ENCODE measurements at regions not wholly inside any gene's neighbourhood (a gene's known extent, or its start where the extent isn't known, plus 50 kb on each side); places are given as distances from the start of the nearest gene placed in this dataset.
"Not testable (repeated sequence)": the region's sequence is repeated elsewhere in the genome, so short reads cannot be mapped to it uniquely, and the experiment has no call there.

DNA sequence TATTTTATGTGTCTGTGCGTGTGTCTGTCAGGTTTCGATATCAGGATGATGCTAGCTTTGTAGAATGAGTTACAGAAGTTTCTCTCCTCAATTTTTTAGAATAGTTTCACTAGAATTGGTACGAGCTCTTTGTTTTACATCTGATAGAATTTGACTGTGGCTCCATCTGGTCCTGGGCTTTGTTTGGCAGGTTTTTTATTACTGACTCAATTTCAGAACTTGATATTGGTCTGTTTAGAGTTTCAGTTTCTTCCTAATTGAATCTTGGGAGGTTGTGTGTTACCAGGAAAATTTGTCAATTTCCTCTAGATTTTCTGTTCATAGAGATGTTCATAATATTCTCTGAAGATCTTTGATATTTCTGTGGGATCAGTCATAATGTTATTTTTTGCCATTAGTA lies 289.4 kb upstream of the COL3A1 start:
- Histone ChIP-seq H3K4me3 (no peak overlapping the region), H3K27ac (no peak overlapping the region), H3K4me1 (no peaks in the 10 kb centered on the region), H3K9me3 (no peaks in the 10 kb centered on the region), H3K27me3 (no peaks in the 10 kb centered on the region), H3K36me3 (no peaks in the 10 kb centered on the region)
- TF ChIP-seq, protein P1, sequence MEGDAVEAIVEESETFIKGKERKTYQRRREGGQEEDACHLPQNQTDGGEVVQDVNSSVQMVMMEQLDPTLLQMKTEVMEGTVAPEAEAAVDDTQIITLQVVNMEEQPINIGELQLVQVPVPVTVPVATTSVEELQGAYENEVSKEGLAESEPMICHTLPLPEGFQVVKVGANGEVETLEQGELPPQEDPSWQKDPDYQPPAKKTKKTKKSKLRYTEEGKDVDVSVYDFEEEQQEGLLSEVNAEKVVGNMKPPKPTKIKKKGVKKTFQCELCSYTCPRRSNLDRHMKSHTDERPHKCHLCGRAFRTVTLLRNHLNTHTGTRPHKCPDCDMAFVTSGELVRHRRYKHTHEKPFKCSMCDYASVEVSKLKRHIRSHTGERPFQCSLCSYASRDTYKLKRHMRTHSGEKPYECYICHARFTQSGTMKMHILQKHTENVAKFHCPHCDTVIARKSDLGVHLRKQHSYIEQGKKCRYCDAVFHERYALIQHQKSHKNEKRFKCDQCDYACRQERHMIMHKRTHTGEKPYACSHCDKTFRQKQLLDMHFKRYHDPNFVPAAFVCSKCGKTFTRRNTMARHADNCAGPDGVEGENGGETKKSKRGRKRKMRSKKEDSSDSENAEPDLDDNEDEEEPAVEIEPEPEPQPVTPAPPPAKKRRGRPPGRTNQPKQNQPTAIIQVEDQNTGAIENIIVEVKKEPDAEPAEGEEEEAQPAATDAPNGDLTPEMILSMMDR (IDR thresholded peaks at IDR 0.05): no peak
- TF ChIP-seq EP300 (IDR thresholded peaks at IDR 0.05): no peak
- no peak for TF ChIP-seq POLR2A (IDR thresholded peaks at IDR 0.05)
- no peak for TF ChIP-seq POLR2AphosphoS5 (IDR thresholded peaks at IDR 0.05)
- 72 to 90% methylated on average over 3 of the region's 3 CpGs for WGBS, 2 donors
- ATAC-seq (ENCODE audit: low FRiP score in 2 of 2): no peak
- DNase-seq: no peak

DNA sequence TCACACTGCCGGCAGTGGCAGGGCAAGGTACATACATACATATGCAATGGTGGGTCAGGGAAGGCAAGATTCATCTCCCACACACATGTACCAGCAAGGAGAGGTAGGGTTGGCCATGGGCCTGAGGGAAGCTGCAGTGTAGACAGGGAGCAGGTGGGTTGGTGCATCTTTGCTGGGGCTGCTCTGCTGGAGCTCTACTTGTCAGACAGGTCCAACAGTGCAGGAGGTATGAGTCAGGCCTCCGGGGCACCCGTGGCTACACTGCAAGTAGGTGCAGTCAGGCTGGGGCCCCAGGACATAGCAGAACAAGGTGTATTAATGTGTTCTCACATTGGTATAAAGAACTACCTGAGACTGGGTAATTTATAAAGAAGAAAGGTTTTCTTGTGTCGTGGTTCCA lies 281.1 kb upstream of the COL3A1 start:
- ATAC-seq (ENCODE audit: low FRiP score in 2 of 2): no peak
- 84 to 99% methylated on average over 4 of the region's 4 CpGs for WGBS, 2 donors
- Histone ChIP-seq H3K4me1 (no peaks in the 10 kb centered on the region), H3K27ac (no peak overlapping the region), H3K36me3 (no peaks in the 10 kb centered on the region), H3K4me3 (no peak overlapping the region), H3K9me3 (no peaks in the 10 kb centered on the region), H3K27me3 (no peaks in the 10 kb centered on the region)
- DNase-seq: no peak
- no peak for TF ChIP-seq POLR2AphosphoS5 (IDR thresholded peaks at IDR 0.05)
- TF ChIP-seq, protein P1 (IDR thresholded peaks at IDR 0.05): no peak
- TF ChIP-seq EP300 (IDR thresholded peaks at IDR 0.05): no peak
- no peak for TF ChIP-seq POLR2A (IDR thresholded peaks at IDR 0.05)

DNA sequence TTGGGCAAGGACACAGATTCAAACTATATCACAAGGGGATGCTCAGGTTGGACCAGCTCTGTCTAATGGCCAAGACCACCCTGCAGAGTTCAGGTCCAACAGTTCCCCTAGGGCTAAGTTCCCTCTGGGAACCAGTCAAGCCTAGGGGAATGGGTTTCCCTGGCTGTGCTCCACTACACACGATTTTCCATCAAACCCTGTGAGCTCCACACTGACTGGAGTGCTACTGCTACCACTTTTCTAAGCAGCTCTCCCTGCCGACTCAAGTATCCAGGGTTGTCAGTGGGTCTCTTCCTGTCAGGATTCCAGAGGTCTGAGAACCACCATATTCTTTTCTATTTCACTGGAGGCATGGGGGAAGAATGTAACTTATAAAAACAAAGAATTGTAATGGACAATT lies 280.4 kb upstream of the COL3A1 start:
- Histone ChIP-seq H3K4me3 (no peak overlapping the region), H3K36me3 (no peaks in the 10 kb centered on the region), H3K4me1 (no peaks in the 10 kb centered on the region), H3K27ac (no peak overlapping the region), H3K27me3 (no peaks in the 10 kb centered on the region), H3K9me3 (no peaks in the 10 kb centered on the region)
- DNase-seq (no peak), ATAC-seq (ENCODE audit: low FRiP score in 2 of 2) (no peak)
- 70 to 79% methylated on average over 2 of the region's 2 CpGs for WGBS, 2 donors
- no peak for TF ChIP-seq POLR2AphosphoS5 (IDR thresholded peaks at IDR 0.05)
- TF ChIP-seq EP300 (IDR thresholded peaks at IDR 0.05): no peak
- TF ChIP-seq, protein P1 (IDR thresholded peaks at IDR 0.05): no peak
- TF ChIP-seq POLR2A (IDR thresholded peaks at IDR 0.05): no peak

DNA sequence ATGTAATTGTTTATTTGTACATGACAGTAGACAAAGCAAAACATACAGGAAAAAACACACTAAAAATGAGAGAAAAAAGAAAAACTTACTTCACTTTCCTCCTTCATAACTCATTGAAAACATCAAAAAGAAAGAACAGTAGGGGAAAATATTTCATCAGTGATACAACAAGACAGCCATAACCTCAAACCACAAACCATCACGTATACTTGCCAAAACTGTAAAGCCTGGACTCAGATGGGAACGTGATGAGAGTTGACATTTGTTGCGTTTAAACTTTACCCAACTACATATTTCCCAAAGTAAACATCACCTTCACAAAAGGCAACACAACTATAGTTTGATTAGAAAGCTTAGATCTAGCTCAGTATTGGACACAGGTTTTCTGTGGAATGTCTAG lies 278.2 kb upstream of the COL3A1 start:
- 16 to 18% methylated on average over 3 of the region's 3 CpGs for WGBS, 2 donors
- no peak for TF ChIP-seq POLR2A (IDR thresholded peaks at IDR 0.05)
- no peak for TF ChIP-seq POLR2AphosphoS5 (IDR thresholded peaks at IDR 0.05)
- TF ChIP-seq EP300 (IDR thresholded peaks at IDR 0.05): no peak
- TF ChIP-seq, protein P1 (IDR thresholded peaks at IDR 0.05): no peak

DNA sequence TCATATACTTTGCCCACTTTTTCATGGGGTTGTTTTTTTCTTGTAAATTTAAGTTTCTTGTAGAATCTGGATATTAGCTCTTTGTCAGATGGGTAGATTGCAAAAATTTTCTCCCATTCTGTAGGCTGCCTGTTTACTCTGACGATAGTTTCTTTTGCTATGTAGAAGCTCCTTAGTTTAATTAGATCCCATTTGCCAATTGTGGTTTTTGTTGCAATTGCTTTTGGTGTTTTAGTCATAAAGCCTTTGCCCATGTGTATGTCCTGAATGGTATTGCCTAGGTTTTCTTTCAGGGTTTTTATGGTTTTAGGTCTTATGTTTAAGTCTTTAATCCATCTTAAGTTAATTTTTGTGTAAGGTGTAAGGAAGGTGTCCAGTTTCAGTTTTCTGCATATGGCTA lies 276.0 kb upstream of the COL3A1 start:
- not testable (repeated sequence) for H3K27ac ChIP-seq; H3K9me3 ChIP-seq; DNase-seq; H3K4me3 ChIP-seq; ATAC-seq (ENCODE audit: low FRiP score in 2 of 2); H3K36me3 ChIP-seq; H3K27me3 ChIP-seq; H3K4me1 ChIP-seq
- 92 to 96% methylated on average over 1 of the region's 1 CpG for WGBS, 2 donors

More for the DNA sequence above, 278.2 kb upstream of the COL3A1 start:
- ATAC-seq (ENCODE audit: low FRiP score in 2 of 2) (no peak), DNase-seq (no peak)
- Histone ChIP-seq H3K9me3 (no peaks in the 10 kb centered on the region), H3K27ac (no peak overlapping the region), H3K4me1 (no peaks in the 10 kb centered on the region), H3K27me3 (no peaks in the 10 kb centered on the region), H3K4me3 (no peak overlapping the region), H3K36me3 (no peaks in the 10 kb centered on the region)

Measured in upper lobe of left lung (tissue), 6 donors.